ENCODE measurements at regions not wholly inside any gene's neighbourhood (a gene's known extent, or its start where the extent isn't known, plus 50 kb on each side); places are given as distances from the start of the nearest gene placed in this dataset.

DNA sequence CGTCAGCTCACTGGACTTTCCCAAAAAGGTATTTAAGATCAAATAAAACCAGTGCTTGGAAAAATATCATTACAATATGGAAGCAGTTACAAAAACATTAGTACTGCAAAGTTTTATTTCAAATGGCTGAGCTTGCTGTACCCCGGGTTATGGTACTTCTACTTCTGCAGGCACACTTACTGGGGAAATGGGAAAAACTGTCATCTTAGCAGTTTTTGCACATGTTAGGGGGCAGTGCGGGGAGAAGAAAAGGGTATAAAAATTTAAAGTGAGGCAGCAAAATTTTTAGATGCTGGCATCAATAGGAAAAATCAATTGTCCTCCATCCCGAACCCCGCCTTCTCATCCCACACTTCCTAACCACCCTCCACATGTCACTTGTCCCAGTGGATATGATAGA is 133.4 kb downstream of the ATG4C start:
- TF ChIP-seq CTCF (IDR thresholded peaks at IDR 0.05) (no peak), EP300 (IDR thresholded peaks at IDR 0.05) (no peak), POLR2AphosphoS5 (IDR thresholded peaks at IDR 0.05) (no peak)

Measured in suprapubic skin (tissue), 4 donors.